Ovary (tissue), 7 donors: ENCODE measurements at regions not wholly inside any gene's neighbourhood (a gene's known extent, or its start where the extent isn't known, plus 50 kb on each side); places are given as distances from the start of the nearest gene placed in this dataset.

ENCODE experiments used
- DNase-seq, 5 donors: peaks; one replicate each; pipeline ENCODE4 v3.0.0-alpha.2; 2019 to 2020
- H3K27ac ChIP-seq, 2 donors: fragments of 200-600 bp; one replicate each; pipeline versions ENCODE4 v1.5.1 to v1.8.0; 2019 to 2022
- H3K27me3 ChIP-seq: fragments of 200-600 bp; one replicate; pipeline ENCODE4 v1.8.0; 2022
- H3K36me3 ChIP-seq: fragments of 200-600 bp; sonication (generic); one replicate; pipeline ENCODE4 v1.5.1; 2019
- H3K4me1 ChIP-seq: one replicate; pipeline ENCODE4 v1.8.1; 2013; ENCODE audit warnings: mild to moderate bottlenecking, moderate library complexity; ENCODE audit not compliant: insufficient read depth
- H3K4me3 ChIP-seq: fragments of 200-600 bp; sonication (generic); one replicate; pipeline ENCODE4 v1.5.1; 2017
- H3K9me3 ChIP-seq, 2 donors: fragments of 200-600 bp in 1 of 2; sonication (generic) in 1 of 2; one replicate each; pipeline versions ENCODE4 v1.5.1 to v1.8.1; 2013 to 2019; ENCODE audit warnings: mild to moderate bottlenecking in 1 of 2, moderate library complexity in 1 of 2
- EP300 ChIP-seq: sonication (generic); formaldehyde crosslinking; IDR thresholded peaks from one replicate; pipeline ENCODE4 v1.6.1; 2017; ENCODE audit warnings: antibody characterized with exemption
- POLR2A ChIP-seq: fragments of 450-650 bp; IDR thresholded peaks from one replicate; pipeline ENCODE4 v1.6.1; 2017; ENCODE audit warnings: antibody characterized with exemption, mild to moderate bottlenecking, moderate library complexity
- WGBS, 3 donors: extraction: QIAGEN DNeasy Blood & Tissue Kit in 1 of 3; methylation state at CpG; one replicate each; pipeline versions ENCODE4 v1.1.5 to v1.1.7; 2013 to 2017; 5-methylcytosine and 5-hydroxymethylcytosine counted together
- intact Hi-C, 4 donors: fragments of 100-400 bp; cut with DNase I; formaldehyde crosslinking; loops; one replicate each; pipeline versions ENCODE4 v1.11.0 to v1.15.1; 2022 to 2023
- TF ChIP-seq, protein P1 (sequence below), 3 donors: fragments of 450-650 bp in 2 of 3; fragments of 200-600 bp in 1 of 3; IDR thresholded peaks; one replicate each; pipeline versions ENCODE4 v1.5.1 to v1.8.0; 2016 to 2022; ENCODE audit warnings: antibody characterized with exemption in 3 of 3, mild to moderate bottlenecking in 1 of 3
- donor health status: DM: no; HTN: no; CAD: no; lungs with moderate emphysema.
- donor health status: DM: no; HTN: no; CAD: no.
- donor health status: Bipolar disorder and iron deficiency.
- donor health status: DM: no; HTN: no; CAD: no.
- donor health status: DM: yes; HTN: yes; CAD: no.

GRCh38 chr5:89275066-89275855 is 392.3 kb upstream of the MEF2C start:
- Histone ChIP-seq H3K27ac (no peak overlapping the region), H3K27me3 (no peaks in the 10 kb centered on the region), H3K4me1 (no peaks in the 10 kb centered on the region), H3K4me3 (no peak overlapping the region), H3K9me3 (no peaks in the 10 kb centered on the region), H3K36me3 (no peaks in the 10 kb centered on the region)
- no peak for DNase-seq
- TF ChIP-seq POLR2A (no peak), EP300 (no peak)
- TF ChIP-seq, protein P1, sequence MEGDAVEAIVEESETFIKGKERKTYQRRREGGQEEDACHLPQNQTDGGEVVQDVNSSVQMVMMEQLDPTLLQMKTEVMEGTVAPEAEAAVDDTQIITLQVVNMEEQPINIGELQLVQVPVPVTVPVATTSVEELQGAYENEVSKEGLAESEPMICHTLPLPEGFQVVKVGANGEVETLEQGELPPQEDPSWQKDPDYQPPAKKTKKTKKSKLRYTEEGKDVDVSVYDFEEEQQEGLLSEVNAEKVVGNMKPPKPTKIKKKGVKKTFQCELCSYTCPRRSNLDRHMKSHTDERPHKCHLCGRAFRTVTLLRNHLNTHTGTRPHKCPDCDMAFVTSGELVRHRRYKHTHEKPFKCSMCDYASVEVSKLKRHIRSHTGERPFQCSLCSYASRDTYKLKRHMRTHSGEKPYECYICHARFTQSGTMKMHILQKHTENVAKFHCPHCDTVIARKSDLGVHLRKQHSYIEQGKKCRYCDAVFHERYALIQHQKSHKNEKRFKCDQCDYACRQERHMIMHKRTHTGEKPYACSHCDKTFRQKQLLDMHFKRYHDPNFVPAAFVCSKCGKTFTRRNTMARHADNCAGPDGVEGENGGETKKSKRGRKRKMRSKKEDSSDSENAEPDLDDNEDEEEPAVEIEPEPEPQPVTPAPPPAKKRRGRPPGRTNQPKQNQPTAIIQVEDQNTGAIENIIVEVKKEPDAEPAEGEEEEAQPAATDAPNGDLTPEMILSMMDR (IDR thresholded peaks at IDR 0.05) = no peak
- intact Hi-C loops = no loop called here
- WGBS, 3 donors = 65 to 70% (median 65%) methylated on average over 4 of the region's 4 CpGs

DNA sequence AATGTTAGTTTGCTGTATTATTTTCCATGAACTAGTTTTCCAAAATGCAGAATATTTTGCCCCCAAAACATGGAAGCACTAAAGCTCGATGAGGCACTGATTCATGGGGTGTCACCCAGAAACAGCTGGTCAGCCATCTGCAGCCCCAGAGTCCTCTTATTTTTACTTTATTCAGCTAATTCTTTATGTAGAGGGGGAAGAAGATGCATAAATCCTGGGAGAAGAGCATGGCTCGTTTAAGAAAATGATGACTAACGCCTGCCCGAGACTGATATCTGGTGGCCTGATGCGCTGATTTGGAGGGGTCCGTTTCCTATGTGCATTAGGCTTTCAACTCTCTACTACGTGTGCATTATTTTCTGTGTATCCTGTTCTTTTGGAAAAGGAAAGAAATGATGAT is 390.3 kb upstream of the MEF2C start:
- H3K27ac ChIP-seq = no peak overlapping the region
- no peaks in the 10 kb centered on the region for H3K27me3 ChIP-seq
- H3K4me1 ChIP-seq = no peaks in the 10 kb centered on the region
- 88 to 93% (median 92%) methylated on average over 7 of the region's 7 CpGs for WGBS, 3 donors
- intact Hi-C loops = no loop called here
- no peak for DNase-seq
- no peaks in the 10 kb centered on the region for H3K36me3 ChIP-seq
- H3K4me3 ChIP-seq = no peak overlapping the region
- TF ChIP-seq, protein P1 (IDR thresholded peaks at IDR 0.05) = no peak
- no peak for TF ChIP-seq POLR2A
- TF ChIP-seq EP300 = no peak
- H3K9me3 ChIP-seq = no peaks in the 10 kb centered on the region

GRCh38 chr5:89270901-89271300 is 387.9 kb upstream of the MEF2C start:
- H3K4me3 ChIP-seq = no peak overlapping the region
- H3K9me3 ChIP-seq = no peaks in the 10 kb centered on the region
- no peak overlapping the region for H3K27ac ChIP-seq
- intact Hi-C loops = no loop called here
- no peak for DNase-seq
- WGBS, 3 donors = 85 to 88% (median 86%) methylated on average over 5 of the region's 5 CpGs
- no peaks in the 10 kb centered on the region for H3K27me3 ChIP-seq
- no peaks in the 10 kb centered on the region for H3K36me3 ChIP-seq
- no peaks in the 10 kb centered on the region for H3K4me1 ChIP-seq
- TF ChIP-seq EP300 = no peak

DNA sequence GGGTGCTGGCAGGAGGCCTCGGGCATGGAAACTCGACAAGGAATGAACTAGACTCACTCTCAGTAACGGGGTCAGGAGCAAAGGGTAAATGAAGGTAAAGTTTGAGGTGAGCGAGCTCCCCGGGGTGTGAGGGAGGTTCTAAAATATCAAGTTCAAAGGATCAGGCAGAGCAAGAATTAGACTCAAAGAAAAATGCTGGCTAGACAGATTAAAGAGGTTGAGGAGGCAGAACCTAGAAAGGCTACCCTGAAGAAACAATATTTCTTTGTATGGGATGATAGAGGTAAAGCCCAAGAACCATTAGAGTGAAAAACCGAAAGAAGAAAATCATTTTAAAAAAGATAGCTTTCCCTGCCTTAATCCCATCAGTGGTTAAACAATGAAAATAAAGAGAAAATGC is 386.7 kb upstream of the MEF2C start:
- WGBS, 3 donors = 89 to 94% (median 92%) methylated on average over 6 of the region's 6 CpGs
- no peak for TF ChIP-seq POLR2A
- TF ChIP-seq EP300 = no peak
- TF ChIP-seq, protein P1 (IDR thresholded peaks at IDR 0.05) = no peak
- no peaks in the 10 kb centered on the region for H3K27me3 ChIP-seq
- no peaks in the 10 kb centered on the region for H3K9me3 ChIP-seq
- no peak overlapping the region for H3K4me3 ChIP-seq
- DNase-seq = no peak
- H3K4me1 ChIP-seq = no peaks in the 10 kb centered on the region
- H3K27ac ChIP-seq = no peak overlapping the region
- intact Hi-C loops = no loop called here
- H3K36me3 ChIP-seq = no peaks in the 10 kb centered on the region

- H3K9me3 ChIP-seq = no peaks in the 10 kb centered on the region
- no peaks in the 10 kb centered on the region for H3K27me3 ChIP-seq
- WGBS, 3 donors = 64 to 68% (median 66%) methylated on average over 4 of the region's 4 CpGs
- DNase-seq = no peak
- no peaks in the 10 kb centered on the region for H3K4me1 ChIP-seq
- no peaks in the 10 kb centered on the region for H3K36me3 ChIP-seq
- no peak overlapping the region for H3K27ac ChIP-seq
- H3K4me3 ChIP-seq = no peak overlapping the region
- intact Hi-C loops = no loop called here
- TF ChIP-seq, protein P1 (IDR thresholded peaks at IDR 0.05) = no peak
- TF ChIP-seq EP300 (no peak), POLR2A (no peak)
Measured at GRCh38 chr5:89268460-89268859, 385.5 kb upstream of the MEF2C start.
